ENCODE measurements at regions not wholly inside any gene's neighbourhood (a gene's known extent, or its start where the extent isn't known, plus 50 kb on each side); places are given as distances from the start of the nearest gene placed in this dataset.
"Not testable (repeated sequence)": the region's sequence is repeated elsewhere in the genome, so short reads cannot be mapped to it uniquely, and the experiment has no call there.

DNA sequence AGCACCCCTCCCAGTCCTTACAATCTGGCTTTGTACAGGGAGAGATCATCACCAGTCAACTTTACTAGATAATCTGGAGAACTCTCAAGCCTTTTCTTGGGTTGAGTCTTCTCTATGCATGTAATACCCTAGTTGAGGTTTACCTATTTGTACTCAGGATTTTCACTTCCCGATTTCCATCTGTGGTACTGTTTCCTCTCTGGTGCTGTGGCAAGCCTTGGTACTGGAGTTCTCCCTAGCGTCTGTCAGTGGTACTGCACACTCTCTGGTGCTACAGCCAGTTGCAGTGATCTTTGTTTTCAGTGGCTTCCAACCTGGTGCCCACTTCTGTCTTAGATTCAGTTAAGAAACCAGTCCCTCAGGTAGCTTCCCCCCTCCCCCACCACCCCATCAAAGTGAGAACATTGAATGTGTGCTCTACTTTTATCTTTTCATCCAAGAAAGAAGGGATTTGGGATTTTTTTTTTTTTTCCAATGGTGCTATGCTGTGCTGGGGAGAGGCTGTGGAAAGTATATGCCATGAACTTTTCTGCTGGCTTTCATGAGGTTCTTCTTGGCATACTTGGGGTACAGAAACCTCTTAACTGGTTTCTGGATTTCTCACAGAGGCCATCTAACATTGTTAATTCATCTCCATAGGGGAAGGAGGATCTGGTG is 69.4 kb upstream of the EVL start:
- peak; percentile 65 for DNase-seq

DNA sequence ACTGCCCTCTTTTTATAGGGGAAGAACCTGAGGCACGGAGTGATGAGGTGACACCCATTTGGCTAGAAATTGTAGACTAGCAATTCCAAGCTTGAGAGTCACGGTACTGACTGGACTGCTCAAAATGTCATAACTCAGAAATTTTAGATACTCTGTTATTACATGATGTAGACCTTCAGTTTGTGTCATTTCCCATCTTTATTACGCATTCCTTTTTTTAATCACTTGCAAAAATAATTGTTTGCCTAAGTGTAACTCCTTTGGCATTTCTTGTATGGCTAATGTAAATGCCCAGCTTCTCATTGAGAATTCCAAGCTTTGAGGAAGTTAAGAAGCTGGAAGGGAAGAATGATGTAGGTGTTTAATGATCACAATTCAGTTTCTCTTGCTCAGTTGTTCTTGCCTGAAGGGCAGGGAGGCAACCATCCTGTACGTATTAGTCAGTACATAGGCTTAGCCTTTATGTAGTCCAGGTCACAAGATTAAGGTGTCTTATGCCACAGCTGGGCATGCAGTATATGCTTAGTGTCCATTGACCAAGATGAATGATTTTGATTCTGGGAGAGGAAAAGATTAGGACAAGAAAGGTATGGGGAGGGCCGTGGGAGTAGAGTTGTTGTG is 68.2 kb upstream of the EVL start:
- no peak for DNase-seq

DNA sequence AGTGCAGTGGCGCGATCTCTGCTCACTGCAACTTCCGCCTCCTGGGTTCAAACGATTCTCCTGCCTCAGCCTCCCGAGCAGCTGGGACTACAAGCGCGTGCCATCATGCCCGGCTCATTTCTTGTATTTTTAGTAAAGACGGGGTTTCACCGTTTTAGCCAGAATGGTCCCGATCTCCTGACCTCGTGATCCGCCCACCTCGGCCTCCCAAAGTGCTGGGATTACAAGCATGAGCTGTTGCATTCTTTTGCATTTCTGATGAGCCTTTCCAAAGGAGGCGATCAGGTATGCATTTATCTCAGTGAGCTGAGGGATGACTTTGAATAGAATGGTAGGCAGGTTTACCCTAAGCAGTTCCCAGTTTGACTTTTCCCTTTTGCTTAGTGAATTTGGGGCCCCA is 64.8 kb upstream of the EVL start:
- not testable (repeated sequence) for DNase-seq

DNA sequence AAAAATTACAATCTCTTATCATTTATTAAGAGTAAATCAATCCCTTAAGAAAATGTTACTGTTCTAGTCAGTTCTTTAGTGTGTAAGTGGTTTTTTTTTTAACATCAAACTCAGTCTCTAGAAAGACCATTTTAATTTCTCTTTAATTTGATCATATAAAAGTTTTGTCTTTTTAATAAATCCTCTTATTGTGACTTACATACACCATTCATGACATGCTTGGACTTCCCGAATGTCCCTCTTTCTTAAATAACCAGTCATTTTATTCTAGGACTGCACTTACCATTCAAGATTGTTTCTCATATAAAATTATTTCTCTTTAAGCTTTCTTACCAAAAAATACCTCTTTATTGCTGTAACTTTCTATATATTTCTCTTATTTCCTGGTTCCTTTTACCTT is 60.8 kb upstream of the EVL start:
- no peak for DNase-seq

DNA sequence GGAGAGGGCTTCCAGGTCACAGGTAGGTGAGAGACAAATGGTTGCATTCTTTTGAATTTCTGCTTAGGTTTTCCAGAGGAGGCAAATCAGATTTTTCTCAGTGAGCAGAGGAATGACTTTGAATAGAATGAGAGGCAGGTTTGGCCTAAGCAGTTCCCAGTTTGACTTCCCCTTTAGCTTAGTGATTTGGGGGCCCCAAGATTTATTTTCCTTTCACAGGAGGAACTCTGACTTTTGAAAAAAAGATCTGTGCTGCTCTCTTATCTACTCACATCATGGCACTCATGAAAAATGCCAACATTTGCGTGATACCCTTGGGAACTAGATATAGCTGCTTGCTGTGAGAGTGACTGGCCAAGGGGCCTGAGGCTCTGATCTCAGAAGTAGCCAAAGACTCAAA is 58.0 kb upstream of the EVL start:
- no peak for DNase-seq

DNA sequence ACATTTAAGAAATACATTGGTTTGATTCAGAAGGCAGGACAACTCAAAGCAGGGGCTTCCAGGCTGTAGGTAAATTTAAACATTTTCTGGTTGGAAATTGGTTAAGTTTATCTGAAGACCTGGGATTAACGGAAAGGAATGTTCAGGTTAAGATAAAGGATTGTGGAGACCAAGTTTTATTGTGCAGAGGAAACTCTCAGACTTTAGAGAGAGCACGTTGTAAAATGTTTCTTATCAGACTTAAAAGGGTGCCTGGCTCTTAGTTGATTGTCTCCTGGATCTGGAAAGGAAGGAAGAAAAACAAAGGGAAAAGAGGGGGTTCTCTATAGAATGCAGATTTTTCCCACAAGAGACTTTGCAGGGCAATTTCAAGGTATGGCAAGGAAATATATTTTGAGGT is 55.4 kb upstream of the EVL start:
- DNase-seq: not testable (repeated sequence)

DNA sequence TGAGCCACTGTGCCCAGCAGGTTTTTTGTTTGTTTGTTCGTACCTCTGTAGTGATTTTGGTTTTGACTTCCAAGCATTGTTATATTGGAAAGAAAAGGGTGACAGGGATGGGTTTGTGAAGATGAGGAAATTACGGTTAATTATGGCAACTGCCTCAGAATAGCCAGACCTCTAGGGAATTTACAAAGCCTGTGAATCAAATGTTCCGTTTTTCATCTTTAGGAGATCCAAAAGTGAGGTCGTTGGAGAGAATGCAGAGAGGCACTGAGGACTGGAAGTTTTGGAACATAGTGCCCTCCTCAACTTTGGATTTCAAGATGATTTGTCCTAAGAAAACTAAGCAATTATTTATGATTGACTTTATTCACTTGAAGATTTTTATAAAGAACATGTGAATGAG is 54.5 kb upstream of the EVL start:
- no peak for DNase-seq

DNA sequence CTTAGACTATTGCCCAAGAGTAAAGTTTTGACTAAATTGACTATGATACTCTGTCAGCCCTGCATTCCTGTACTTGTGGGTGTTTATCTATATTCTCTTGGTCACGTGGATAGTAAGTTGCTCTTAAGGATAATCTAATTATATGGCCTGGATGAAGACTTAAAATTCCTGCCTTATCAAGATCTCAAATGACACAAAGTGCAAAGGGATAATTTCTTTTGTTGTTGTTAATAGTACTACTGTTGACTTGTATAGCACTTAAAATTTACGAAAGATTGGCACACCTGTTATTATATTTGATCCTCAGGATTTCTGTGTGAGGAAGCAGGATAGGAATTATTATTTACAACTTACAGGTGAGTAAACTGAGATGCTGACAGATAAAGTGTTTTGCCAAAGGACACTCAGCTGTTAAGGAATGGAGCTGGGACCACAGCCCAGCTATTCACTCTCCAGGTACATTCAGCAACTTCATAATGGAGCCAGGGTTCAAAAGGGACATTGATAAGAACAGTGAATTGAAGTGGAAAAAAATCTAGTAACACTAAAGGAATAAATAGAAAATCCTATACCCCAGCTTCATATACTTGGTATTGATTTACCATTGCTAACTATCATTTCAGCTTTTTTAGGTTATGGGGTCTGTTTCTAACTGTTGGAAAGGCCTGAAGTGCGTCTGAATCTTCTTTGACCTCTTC is 53.4 kb upstream of the EVL start:
- no peak for DNase-seq

DNA sequence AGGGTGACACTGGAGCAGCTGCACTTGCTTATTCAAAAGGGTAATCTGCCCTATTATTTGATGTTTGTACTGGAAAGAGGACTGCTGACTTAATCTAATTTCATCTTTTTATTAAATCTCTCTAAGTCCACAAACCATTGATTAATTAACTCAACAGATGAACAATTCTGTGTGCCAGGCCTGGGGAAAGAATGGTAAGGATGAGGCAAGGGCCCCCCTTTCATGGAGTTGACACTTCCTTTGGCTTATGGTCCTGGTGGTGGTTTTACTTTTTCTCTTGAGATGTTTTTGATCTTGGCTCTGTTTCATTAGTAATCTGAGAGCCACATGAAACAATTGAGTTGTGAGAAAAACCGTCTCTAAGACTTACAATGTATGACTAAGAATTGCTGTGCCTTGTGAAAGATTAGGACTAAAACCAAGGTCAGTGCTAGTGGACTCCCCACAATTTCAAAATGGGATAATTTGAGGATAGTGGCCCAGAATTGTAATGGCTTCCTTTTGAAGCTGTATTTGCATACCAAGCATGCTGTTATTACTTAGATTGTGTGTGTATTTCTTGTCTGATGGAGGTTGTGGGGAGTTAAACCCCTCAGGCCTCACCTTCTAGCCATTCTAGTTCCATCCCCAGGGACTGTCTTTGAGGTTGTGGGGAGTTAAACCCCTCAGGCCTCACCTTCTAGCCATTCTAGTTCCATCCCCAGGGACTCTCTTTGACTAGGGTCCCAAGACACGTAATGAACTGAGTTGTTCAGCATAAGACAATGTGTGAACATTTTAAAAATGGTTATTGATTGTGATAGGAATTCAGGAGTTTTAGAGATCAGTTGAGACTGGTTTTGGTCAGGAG is 52.5 kb upstream of the EVL start:
- no peak for DNase-seq

DNA sequence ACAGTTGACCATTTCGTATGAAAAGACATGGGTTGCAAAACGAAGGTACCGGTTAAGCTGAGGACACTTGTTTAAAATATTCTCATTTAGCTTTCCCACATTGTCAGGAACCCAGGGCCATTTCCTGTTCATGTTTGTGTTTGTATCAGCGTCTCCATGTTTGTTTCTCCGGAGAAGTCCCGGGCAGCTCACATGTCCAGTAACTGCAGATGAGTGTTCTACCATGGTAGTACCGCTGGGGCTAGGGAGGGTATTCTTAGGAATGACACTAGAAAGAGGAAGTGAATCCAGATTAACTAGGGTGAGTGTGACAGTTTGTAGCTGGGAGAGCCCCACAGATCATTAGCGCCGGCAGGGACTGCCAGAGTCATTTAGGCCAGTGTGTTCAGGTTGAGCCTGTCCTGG is 50.0 kb upstream of the EVL start:
- DNase-seq: no peak

All from activated CD4-positive, alpha-beta T cell treated with anti-CD3 and anti-CD28 coated beads, Interleukin-2, amount 50 U/mL, for 16 hours (primary cell).